ENCODE measurements at regions not wholly inside any gene's neighbourhood (a gene's known extent, or its start where the extent isn't known, plus 50 kb on each side); places are given as distances from the start of the nearest gene placed in this dataset.
A peak's percentile ranks its signal among the peaks of the same experiment; 100 is the strongest.

DNA sequence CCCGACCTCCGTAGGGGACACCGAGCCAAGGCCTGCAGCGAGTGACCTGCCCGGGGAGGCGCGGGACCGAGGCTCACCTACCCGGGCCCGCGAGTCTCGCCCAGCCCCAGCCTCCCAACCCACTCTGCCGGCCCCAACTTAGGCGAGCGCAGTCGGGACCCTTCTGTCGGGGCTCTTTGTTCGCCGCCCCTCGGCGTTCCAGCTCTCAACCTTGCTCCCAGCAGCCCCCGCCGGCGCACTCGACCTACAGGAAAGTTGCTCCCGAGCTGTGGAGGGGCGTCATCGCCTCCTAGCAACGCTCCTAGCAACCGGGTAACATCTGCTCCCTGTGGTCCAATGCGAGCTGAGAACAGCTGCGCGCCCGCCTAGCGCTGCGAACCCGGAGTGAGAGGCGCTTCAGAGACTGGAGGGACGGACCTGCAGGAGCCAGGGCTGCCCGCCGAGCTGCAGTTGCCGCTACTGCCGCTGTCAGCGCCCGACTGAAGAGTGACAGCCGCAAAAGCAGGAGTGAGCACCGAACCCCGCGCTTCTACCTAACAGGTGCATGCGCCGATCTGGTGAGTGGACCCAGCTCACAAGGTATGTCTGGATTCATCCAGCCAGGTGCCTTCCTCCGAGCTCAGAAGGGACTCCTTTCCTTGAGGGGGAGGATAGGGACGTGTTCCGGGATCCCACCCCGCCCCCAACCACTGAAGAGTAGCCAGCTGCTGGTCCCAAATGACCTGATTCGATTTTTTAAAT is 355.0 kb downstream of the SNAPC1 start:
- DNase-seq (ENCODE audit: extremely low read depth in 1 of 11, low read depth in 9 of 11, low spot score in 4 of 11), result peak; percentile 53 to 86 (median 76)

DNA sequence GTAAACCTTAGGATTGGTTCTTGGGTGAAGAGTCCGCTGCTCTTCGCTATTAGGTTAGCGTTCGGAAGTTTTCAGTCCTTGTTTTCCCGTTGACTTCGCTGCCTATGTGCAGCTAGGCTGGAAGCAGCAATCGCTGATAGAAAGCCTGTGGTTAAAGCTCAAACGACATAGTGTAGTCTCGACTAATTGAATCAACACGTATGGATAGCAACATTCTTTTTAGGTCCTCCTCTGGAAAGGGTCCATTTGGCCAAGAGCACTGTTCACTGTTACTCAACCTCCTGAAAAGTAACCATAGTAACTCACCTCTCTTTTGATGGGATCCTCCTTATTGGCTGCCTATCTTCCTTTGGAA is 355.5 kb downstream of the SNAPC1 start:
- DNase-seq (ENCODE audit: extremely low read depth in 1 of 11, low read depth in 9 of 11, low spot score in 4 of 11), result no peak

DNA sequence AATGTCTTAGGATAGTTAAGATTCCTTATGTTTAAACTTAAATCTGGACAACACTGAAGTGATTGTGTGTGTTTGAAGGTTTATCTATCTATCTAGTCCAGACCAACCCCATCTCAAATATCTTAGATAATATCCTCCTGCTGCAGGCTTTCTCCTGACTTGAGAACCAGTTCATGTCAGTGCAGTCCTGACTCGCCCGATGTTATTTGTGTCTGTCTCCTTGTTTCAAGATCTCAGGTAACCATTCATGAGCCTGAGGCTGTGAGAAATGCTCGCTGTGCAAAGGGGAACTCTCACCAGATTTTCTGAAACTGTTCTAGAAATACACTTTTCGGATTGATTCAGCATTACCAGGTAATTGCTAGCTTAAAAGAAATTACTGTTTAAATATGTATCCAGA is 356.2 kb downstream of the SNAPC1 start:
- DNase-seq (ENCODE audit: extremely low read depth in 1 of 11, low read depth in 9 of 11, low spot score in 4 of 11), result no peak

DNA sequence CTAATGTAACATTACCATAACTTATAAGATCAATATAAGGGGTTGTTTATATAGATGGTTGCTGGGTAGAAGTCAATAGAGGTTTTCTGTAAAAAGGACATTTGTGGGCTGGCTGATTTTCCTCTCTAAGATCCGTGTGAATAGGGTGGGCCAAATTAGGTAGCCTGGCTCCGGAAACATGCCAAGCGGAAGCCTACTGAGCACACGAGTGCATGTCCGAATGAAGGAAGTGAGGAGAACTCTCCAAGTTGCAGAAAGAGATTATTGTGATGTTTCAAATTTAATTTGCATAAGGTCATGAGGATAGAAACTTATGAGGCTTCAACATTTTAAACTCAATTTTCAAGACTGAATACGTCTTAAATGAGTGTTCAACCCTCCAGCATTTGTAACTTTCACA is 356.7 kb downstream of the SNAPC1 start:
- no peak for DNase-seq (ENCODE audit: extremely low read depth in 1 of 11, low read depth in 9 of 11, low spot score in 4 of 11)

DNA sequence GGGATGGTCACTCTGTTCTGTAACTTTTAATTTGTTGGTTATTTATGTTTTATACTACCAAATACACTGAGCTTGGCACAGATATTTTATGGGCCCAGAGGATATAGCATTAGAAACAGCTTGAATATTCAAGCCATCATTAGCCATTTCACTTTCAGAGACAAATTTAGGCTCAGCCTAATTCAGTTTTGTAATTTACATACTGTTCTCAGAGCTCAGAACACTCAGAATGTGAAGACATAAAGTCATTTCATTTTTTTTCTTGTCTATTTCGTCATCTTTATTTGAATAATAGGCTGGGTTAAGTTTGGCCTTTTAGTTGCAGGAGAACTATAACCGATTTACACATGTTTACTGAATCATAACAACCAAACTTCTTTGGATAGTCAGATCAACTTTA is 361.7 kb downstream of the SNAPC1 start:
- no peak for DNase-seq (ENCODE audit: extremely low read depth in 1 of 11, low read depth in 9 of 11, low spot score in 4 of 11)

DNA sequence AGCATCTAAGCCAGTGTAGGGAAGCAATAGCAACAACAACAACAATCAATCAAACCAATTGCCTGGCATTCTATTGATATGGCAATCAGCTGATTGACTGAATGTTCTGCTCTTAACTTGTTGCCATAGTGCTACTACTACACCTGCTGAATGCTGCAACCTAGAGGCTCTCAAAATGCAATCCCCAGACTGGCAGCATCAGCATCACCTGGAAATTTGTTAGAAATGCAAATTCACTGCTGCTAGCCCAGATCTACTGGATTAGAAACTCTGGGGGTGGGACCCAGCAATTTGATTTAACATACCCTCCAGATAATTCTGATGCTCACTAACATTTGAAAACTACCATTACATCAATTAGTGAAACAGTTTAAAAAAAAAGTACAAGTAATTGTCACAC is 363.6 kb downstream of the SNAPC1 start:
- no peak for DNase-seq (ENCODE audit: extremely low read depth in 1 of 11, low read depth in 9 of 11, low spot score in 4 of 11)

DNA sequence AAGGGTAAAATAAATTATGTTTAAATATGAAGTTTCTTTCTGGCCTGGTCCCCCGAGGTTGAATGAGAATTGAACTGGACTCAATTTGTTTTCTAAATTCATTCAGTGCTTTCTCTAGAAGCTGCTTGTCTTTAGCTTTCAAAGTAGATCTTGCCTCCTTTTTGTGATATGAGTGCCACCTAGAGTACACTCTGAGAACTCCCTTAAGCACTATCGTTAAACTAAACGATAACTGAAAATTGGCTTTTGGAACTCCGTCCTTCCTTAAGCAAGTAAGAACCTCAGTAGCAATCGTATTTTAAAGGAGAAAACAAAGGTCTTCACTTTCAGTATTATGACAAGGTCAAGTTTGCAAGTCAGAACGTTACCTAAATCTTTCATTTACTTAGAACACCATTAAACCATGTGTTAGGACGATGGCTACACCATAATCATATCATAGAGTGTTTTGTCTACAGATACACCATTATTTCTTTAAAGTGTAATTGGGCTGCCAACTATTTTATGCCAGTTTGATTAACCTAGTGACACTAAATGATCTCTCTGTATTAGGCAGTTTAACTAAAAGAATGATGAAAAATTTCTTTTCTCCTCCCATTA is 364.8 kb downstream of the SNAPC1 start:
- peak in 10 of 11 donors; percentile 15 to 55 (median 27) for DNase-seq (ENCODE audit: extremely low read depth in 1 of 11, low read depth in 9 of 11, low spot score in 4 of 11)

DNA sequence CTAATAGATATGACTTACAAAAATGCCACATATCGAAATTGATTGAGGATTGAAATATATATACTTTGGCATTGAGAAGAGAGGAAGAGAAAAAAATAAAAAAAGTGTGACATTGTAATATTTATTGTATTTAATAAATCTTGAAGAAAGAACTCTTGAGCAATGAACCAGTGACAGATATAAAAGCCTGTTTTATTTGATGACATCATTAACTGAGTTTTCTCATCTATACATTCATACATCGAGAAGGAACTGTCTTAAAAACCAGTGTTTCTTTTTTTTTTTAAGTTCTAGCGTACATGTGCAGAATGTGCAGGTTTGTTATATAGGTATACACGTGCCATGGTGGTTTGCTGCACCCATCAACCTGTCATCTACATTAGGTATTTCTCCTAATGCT is 368.2 kb downstream of the SNAPC1 start:
- no peak for DNase-seq (ENCODE audit: extremely low read depth in 1 of 11, low read depth in 9 of 11, low spot score in 4 of 11)

DNA sequence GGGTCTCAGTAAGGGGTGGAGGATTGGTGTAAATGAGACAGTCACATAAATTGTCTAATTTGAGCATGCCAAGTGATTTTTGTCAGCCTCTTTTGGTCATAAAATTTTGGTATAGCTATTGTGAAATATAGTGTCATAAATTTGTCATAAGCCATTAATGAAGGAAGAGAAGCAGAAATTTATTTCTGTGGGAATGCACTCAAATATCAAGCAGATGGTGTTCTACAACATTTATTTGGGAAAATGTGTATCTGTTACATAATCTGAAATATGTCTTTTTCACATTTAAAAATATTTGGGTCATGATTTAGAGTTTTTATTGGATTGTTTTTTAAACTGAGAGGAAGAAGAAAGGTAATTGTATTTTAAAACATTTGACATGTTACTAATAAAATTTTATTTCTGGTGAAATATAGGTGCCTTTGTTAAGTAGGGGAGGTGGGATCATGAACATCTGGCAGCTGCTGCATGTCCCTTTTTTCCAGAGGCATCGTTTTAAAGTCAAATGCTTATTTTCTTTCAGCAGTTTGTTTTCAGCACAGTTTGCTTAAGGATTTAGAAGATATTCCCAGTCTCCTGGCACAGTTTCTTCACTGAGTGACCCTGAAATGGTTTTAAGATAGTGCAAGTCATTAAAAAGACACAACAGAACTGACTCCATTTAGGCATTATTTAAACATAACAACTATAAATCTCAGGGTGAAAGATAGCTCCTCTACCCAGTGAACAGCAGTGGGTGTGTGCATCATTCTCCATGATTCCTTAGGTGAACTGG is 371.7 kb downstream of the SNAPC1 start:
- DNase-seq (ENCODE audit: extremely low read depth in 1 of 11, low read depth in 9 of 11, low spot score in 4 of 11), result no peak

DNA sequence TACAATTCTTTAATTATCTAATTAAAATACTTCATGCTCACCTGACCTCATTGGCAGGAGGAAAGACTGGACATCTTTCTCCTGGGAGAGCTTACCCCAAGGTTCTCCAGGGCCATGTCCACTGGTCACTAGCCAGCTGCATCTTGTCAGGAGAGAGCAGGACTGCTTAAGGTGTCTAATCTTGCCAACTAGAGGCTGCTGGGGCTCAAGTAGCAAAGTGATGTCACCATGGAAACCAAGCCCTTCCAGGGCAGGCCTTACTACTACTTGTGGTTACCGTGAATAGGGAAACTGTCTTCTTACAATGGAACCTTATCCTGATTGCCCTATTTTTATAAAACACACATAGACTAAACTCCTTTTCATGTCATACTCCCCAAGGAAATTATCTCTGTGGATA is 376.4 kb downstream of the SNAPC1 start:
- no peak for DNase-seq (ENCODE audit: extremely low read depth in 1 of 11, low read depth in 9 of 11, low spot score in 4 of 11)

DNA sequence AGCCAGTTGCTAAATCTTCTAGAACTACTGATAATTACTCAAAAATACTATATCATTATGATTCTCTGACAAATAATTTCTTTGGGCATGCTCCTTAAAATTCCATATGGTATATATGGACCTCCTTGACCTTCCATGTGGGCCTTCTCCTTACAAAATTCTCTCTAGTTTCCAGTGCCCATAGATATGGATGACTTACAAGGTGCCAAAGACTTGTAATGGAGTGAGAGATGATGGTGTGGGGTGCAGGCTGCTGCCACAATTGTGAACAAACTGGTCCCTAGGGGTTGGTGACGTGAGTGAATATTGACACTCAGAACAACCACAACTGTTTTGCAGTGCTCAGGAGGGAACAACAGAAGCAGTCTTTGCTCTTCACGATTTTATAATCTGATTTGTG is 378.9 kb downstream of the SNAPC1 start:
- no peak for DNase-seq (ENCODE audit: extremely low read depth in 1 of 11, low read depth in 9 of 11, low spot score in 4 of 11)

DNA sequence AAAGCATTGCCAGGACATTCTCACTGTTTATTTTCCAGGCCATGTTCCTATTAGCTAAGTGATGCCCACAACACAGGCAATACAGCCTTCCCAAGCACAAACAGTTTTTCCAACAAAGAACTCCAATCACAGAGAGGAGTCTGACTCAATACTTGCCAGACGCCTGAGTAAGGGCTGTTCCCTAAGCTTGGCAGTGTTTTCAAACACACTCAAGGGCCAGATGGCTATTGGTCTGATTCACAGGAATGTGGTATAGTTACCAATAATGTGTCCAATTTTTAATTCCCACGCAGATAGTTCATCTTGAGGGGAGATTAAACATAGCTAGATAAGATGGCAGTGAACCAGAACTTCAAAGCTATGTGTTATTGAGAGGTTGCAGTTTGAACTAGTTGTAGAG is 381.0 kb downstream of the SNAPC1 start:
- DNase-seq (ENCODE audit: extremely low read depth in 1 of 11, low read depth in 9 of 11, low spot score in 4 of 11), result no peak

DNA sequence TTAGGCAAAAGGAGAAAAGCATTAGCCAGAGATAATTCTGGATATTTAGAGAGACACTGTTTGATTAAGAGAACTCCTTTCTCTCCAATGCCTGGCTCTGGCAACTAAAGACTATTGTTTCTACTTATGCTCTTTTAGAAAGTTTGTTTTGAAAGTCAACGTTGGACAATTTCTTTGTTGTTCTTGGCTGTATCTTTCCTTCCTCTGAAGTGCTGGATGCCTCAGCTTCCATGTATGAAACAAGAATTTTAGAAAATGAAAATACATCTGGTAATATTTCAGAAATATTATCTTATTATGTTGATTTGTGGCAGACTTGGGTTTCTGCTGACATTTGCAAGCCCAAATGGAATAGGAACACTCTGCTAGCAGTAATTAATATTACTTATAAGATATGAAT is 382.6 kb downstream of the SNAPC1 start:
- DNase-seq (ENCODE audit: extremely low read depth in 1 of 11, low read depth in 9 of 11, low spot score in 4 of 11), result no peak

DNA sequence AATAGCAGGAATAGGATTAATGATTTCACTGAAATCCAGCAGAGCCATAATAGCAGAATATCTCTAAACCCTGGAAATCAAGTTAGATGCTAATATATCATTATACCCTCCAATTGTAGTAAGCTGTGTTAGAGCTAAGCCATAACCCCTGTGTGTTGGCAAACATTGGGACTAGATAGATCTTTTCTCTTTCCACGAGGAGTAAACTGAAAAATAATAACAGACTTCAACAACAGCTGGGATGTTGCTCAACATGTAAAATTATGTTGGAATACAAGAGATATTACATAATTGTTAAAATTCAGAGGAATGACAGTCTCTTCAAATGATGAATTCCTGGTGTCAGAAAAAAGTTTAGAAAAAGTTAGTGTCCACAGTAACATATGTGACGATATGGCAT is 383.8 kb downstream of the SNAPC1 start:
- no peak for DNase-seq (ENCODE audit: extremely low read depth in 1 of 11, low read depth in 9 of 11, low spot score in 4 of 11)

DNA sequence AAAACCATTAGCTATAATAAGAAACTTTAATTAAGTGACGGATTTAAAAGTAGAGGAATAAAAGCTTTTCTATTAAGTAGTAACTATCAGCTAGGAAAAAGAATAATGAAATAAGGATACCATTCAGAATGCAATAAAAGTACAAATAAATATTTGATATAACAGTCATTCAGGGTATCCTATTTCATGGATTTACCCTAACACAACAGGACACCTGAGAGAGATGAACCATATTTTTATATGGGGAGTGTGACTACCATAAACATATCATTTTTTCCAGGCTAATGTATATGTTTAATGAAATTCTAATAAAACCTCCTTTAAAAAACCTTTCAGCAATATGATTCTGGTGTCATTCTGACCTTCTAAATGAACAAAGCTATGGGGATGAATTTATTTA is 393.8 kb downstream of the SNAPC1 start:
- no peak for DNase-seq (ENCODE audit: extremely low read depth in 1 of 11, low read depth in 9 of 11, low spot score in 4 of 11)

DNA sequence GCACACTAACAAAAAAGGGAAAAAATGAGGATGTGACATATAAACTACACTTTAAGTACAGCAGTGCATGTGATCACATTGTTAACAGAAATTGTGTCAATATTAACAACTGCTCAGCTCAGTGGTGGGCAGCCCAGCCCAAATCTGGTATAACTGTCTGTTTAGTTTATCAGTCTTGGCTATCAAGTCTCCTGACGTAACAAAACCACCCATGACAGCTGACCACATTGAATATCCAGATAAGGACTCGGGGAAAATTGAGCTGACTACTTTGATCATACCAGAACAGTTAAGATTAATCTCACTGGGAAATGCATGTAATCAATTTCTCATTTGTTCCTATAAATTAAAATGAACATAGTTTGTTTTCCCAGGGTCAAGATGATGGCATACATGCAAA is 396.6 kb downstream of the SNAPC1 start:
- no peak for DNase-seq (ENCODE audit: extremely low read depth in 1 of 11, low read depth in 9 of 11, low spot score in 4 of 11)

DNA sequence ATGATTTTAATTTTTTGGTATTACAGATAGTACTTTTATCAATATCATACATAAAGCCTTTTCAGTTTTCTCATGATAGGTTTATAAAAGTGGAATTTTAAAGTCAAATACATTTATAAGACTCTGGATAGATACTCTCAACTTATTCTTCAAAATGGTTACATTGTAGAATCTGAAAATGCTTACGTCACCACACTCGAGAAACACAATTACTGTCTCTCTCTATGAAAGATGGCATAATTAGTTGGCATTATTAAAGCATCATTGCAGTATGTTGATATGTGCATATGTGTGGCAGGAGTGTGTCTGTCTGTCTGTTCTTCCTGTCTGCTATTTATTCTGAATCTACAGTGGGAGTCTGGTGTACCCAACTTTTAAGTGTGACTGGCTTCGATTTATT is 397.1 kb downstream of the SNAPC1 start:
- no peak for DNase-seq (ENCODE audit: extremely low read depth in 1 of 11, low read depth in 9 of 11, low spot score in 4 of 11)

DNA sequence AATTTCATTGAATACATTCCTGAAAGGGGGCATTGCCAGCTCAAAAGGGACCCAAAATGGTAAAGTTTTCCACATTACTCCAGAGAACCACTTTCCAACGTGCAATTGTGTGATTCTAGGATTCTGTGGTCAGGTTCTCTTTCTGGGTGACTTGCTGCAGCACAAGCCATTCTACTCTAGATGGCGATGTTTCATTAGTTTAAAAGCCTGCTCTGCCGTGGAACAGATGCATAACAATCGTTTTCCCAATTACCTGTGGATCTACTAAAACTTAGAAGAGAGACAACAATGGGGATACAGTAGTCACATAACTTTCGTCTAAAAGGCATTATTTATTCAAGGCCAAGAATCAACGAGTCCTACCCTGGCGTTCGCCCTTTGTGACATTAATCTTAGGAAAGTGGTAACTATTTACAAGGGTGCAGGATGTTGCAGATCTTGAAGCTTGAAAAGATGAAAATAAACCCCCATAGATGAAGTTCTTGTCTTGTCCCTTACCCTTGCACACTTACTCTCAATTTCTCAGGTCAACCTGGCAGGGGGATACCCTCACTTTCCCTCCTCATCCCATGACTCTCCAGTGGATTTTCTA is 400.9 kb downstream of the SNAPC1 start:
- peak; percentile 16 to 47 (median 26) for DNase-seq (ENCODE audit: extremely low read depth in 1 of 11, low read depth in 9 of 11, low spot score in 4 of 11)

DNA sequence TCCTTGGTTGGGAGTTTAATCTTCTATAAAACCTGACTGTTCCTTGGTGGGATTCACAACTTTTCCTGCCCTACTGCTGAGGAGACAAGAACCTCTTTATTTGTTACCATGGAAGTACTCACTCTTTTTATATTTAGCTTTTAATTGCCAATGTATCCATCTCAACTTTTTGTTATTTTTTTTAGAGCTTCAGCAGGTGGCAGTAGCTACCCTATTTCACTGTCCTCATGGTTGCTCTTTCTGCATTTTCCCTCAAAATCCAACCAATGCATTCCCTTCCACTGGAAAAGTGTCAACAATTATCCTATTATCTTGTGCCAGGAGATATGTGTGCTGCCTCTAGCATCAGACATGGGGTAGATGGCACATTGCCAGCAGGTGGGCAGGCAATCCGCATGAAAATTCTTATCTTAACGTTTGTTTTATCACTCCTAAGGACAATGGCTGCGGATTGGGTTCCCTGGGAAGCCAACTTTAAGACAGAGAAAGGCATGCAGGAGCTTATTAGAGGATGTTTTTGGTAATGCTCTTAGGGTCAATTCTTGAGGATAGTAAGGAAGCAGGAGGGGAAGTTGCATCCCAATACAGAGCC is 406.4 kb downstream of the SNAPC1 start:
- DNase-seq (ENCODE audit: extremely low read depth in 1 of 11, low read depth in 9 of 11, low spot score in 4 of 11), result no peak

Measured in renal cortex interstitium (tissue), 11 donors.